NCI-H146 treated with DMSO at 0.1 percent for 48 hours (cell line): ENCODE measurements at regions not wholly inside any gene's neighbourhood (a gene's known extent, or its start where the extent isn't known, plus 50 kb on each side); places are given as distances from the start of the nearest gene placed in this dataset.

Source experiments
- DNase-seq: peaks from one replicate; lab custom pipeline; 2025; ENCODE audit not compliant: unreplicated experiment; lab: John Stamatoyannopoulos, UW

- no peak for DNase-seq
These were observed 243.1 kb upstream of the SLC39A10 start for GRCh38 chr2:195413944-195414343.

- DNase-seq = no peak
These were observed 243.6 kb upstream of the SLC39A10 start for GRCh38 chr2:195413422-195413821.

- DNase-seq = no peak
These were observed 245.8 kb upstream of the SLC39A10 start for GRCh38 chr2:195411219-195411687.

- no peak for DNase-seq
These were observed 246.9 kb upstream of the SLC39A10 start for GRCh38 chr2:195410074-195410671.

GRCh38 chr2:195408811-195409210 is 248.2 kb upstream of the SLC39A10 start:
- no peak for DNase-seq

- peak; percentile 14 for DNase-seq
These were observed 248.8 kb upstream of the SLC39A10 start for GRCh38 chr2:195408196-195408595.

- DNase-seq = no peak
These were observed 249.2 kb upstream of the SLC39A10 start for GRCh38 chr2:195407783-195408182.

- DNase-seq = no peak
These were observed 250.0 kb upstream of the SLC39A10 start for GRCh38 chr2:195406886-195407603.

GRCh38 chr2:195404651-195405050 is 252.4 kb upstream of the SLC39A10 start:
- DNase-seq = no peak

- no peak for DNase-seq
These were observed 260.5 kb upstream of the SLC39A10 start for GRCh38 chr2:195396479-195396878.

- DNase-seq = no peak
These were observed 261.7 kb upstream of the SLC39A10 start for GRCh38 chr2:195395362-195395761.

GRCh38 chr2:195392446-195393336 is 264.3 kb upstream of the SLC39A10 start:
- no peak for DNase-seq

GRCh38 chr2:195390686-195391321 is 266.2 kb upstream of the SLC39A10 start:
- DNase-seq = no peak

GRCh38 chr2:195388028-195388427 is 269.0 kb upstream of the SLC39A10 start:
- DNase-seq = no peak

GRCh38 chr2:195382186-195382585 is 274.8 kb upstream of the SLC39A10 start:
- DNase-seq = no peak

GRCh38 chr2:195370167-195370943 is 286.7 kb upstream of the SLC39A10 start:
- no peak for DNase-seq

- no peak for DNase-seq
These were observed 287.8 kb upstream of the SLC39A10 start for GRCh38 chr2:195369218-195369587.

GRCh38 chr2:195368249-195369217 is 288.5 kb upstream of the SLC39A10 start:
- DNase-seq = no peak

- DNase-seq = no peak
These were observed 289.2 kb upstream of the SLC39A10 start for GRCh38 chr2:195367809-195368208.
